Skeletal muscle satellite cell (primary cell): ENCODE measurements at regions not wholly inside any gene's neighbourhood (a gene's known extent, or its start where the extent isn't known, plus 50 kb on each side); places are given as distances from the start of the nearest gene placed in this dataset.
"Not testable (repeated sequence)": the region's sequence is repeated elsewhere in the genome, so short reads cannot be mapped to it uniquely, and the experiment has no call there.

Source experiments
- H3K27me3 ChIP-seq: 2 replicates; pipeline ENCODE4 v1.7.0; 2013; ENCODE audit warnings: low read length; ENCODE audit not compliant: control insufficient read depth, insufficient read depth
- H3K36me3 ChIP-seq: 2 replicates; pipeline ENCODE4 v1.7.0; 2013; ENCODE audit warnings: mild to moderate bottlenecking, control low read depth, low read length; ENCODE audit not compliant: insufficient read depth
- H3K4me1 ChIP-seq: 2 replicates; pipeline ENCODE4 v1.7.0; 2013; ENCODE audit warnings: low read length; ENCODE audit not compliant: control insufficient read depth, insufficient read depth
- H3K4me2 ChIP-seq: 2 replicates; pipeline ENCODE4 v1.7.0; 2013; ENCODE audit warnings: mild to moderate bottlenecking, low read length
- H3K4me3 ChIP-seq: 2 replicates; pipeline ENCODE4 v1.7.0; 2013; ENCODE audit warnings: low read length
- H3K9ac ChIP-seq: 2 replicates; pipeline ENCODE4 v1.7.0; 2013; ENCODE audit warnings: mild to moderate bottlenecking, low read depth, low read length, moderate library complexity
- H3K9me3 ChIP-seq: replicated peaks from 2 replicates; pipeline ENCODE4 v1.7.0; 2013; ENCODE audit warnings: mild to moderate bottlenecking, control low read depth, low read length

- Histone ChIP-seq H3K9me3 (no peaks in the 10 kb centered on the region), H3K27me3 (no peaks in the 10 kb centered on the region), H3K4me3 (no peak overlapping the region), H3K4me1 (no peaks in the 10 kb centered on the region), H3K9ac (no peak overlapping the region), H3K4me2 (no peak overlapping the region), H3K36me3 (no peaks in the 10 kb centered on the region)
Measured at GRCh38 chr6:119671105-119671504, 321.5 kb upstream of the MAN1A1 start.

GRCh38 chr6:119669221-119669620 is 319.7 kb upstream of the MAN1A1 start:
- no peaks in the 10 kb centered on the region for H3K9me3 ChIP-seq
- H3K4me2 ChIP-seq = no peak overlapping the region
- no peaks in the 10 kb centered on the region for H3K4me1 ChIP-seq
- no peak overlapping the region for H3K9ac ChIP-seq
- H3K4me3 ChIP-seq = no peak overlapping the region
- no peaks in the 10 kb centered on the region for H3K36me3 ChIP-seq
- H3K27me3 ChIP-seq = no peaks in the 10 kb centered on the region

GRCh38 chr6:119665432-119665831 is 315.9 kb upstream of the MAN1A1 start:
- H3K9me3 ChIP-seq, H3K4me2 ChIP-seq, H3K27me3 ChIP-seq, H3K4me3 ChIP-seq, H3K4me1 ChIP-seq, H3K36me3 ChIP-seq, H3K9ac ChIP-seq: not testable (repeated sequence)

GRCh38 chr6:119661628-119662027 is 312.1 kb upstream of the MAN1A1 start:
- H3K4me3 ChIP-seq = no peak overlapping the region
- H3K36me3 ChIP-seq = no peaks in the 10 kb centered on the region
- H3K4me1 ChIP-seq = no peaks in the 10 kb centered on the region
- H3K4me2 ChIP-seq = no peak overlapping the region
- H3K27me3 ChIP-seq = no peaks in the 10 kb centered on the region
- H3K9ac ChIP-seq = no peak overlapping the region
- no peaks in the 10 kb centered on the region for H3K9me3 ChIP-seq

GRCh38 chr6:119661078-119661477 is 311.5 kb upstream of the MAN1A1 start:
- Histone ChIP-seq H3K4me2 (no peak overlapping the region), H3K27me3 (no peaks in the 10 kb centered on the region), H3K4me3 (no peak overlapping the region), H3K9me3 (no peaks in the 10 kb centered on the region), H3K4me1 (no peaks in the 10 kb centered on the region), H3K9ac (no peak overlapping the region), H3K36me3 (no peaks in the 10 kb centered on the region)

GRCh38 chr6:119658917-119659316 is 309.4 kb upstream of the MAN1A1 start:
- H3K27me3 ChIP-seq = no peaks in the 10 kb centered on the region
- no peaks in the 10 kb centered on the region for H3K4me1 ChIP-seq
- no peak overlapping the region for H3K4me2 ChIP-seq

GRCh38 chr6:119655124-119655523 is 305.6 kb upstream of the MAN1A1 start:
- Histone ChIP-seq H3K4me2 (no peak overlapping the region), H3K9ac (no peak overlapping the region), H3K36me3 (no peaks in the 10 kb centered on the region), H3K27me3 (no peaks in the 10 kb centered on the region), H3K9me3 (no peaks in the 10 kb centered on the region), H3K4me3 (no peak overlapping the region), H3K4me1 (no peaks in the 10 kb centered on the region)

More at GRCh38 chr6:119658917-119659316, 309.4 kb upstream of the MAN1A1 start:
- Histone ChIP-seq H3K4me3 (no peak overlapping the region), H3K36me3 (no peaks in the 10 kb centered on the region), H3K9me3 (no peaks in the 10 kb centered on the region), H3K9ac (no peak overlapping the region)

- no peak overlapping the region for H3K4me2 ChIP-seq
- H3K27me3 ChIP-seq = no peaks in the 10 kb centered on the region
- no peaks in the 10 kb centered on the region for H3K9me3 ChIP-seq
- H3K36me3 ChIP-seq = no peaks in the 10 kb centered on the region
- H3K4me3 ChIP-seq = no peak overlapping the region
- H3K9ac ChIP-seq = no peak overlapping the region
- H3K4me1 ChIP-seq = no peaks in the 10 kb centered on the region
Measured at GRCh38 chr6:119653329-119653728, 303.8 kb upstream of the MAN1A1 start.

GRCh38 chr6:119649531-119649930 is 300.0 kb upstream of the MAN1A1 start:
- no peak overlapping the region for H3K4me2 ChIP-seq
- H3K9ac ChIP-seq = no peak overlapping the region
- peaks cover 9% of the 10 kb centered on the region for H3K4me1 ChIP-seq
- no peaks in the 10 kb centered on the region for H3K36me3 ChIP-seq
- H3K27me3 ChIP-seq = no peaks in the 10 kb centered on the region
- H3K9me3 ChIP-seq = no peaks in the 10 kb centered on the region
- no peak overlapping the region for H3K4me3 ChIP-seq

- Histone ChIP-seq H3K9ac (no peak overlapping the region), H3K27me3 (no peaks in the 10 kb centered on the region), H3K4me2 (peak overlapping the region; percentile 16), H3K4me3 (no peak overlapping the region), H3K9me3 (no peaks in the 10 kb centered on the region), H3K36me3 (no peaks in the 10 kb centered on the region), H3K4me1 (peaks cover 9% of the 10 kb centered on the region)
Measured at GRCh38 chr6:119647309-119647708, 297.7 kb upstream of the MAN1A1 start.

GRCh38 chr6:119643876-119644275 is 294.3 kb upstream of the MAN1A1 start:
- H3K4me3 ChIP-seq = no peak overlapping the region
- H3K4me1 ChIP-seq = peaks cover 9% of the 10 kb centered on the region
- H3K4me2 ChIP-seq = no peak overlapping the region
- H3K9me3 ChIP-seq = no peaks in the 10 kb centered on the region
- no peaks in the 10 kb centered on the region for H3K27me3 ChIP-seq
- no peaks in the 10 kb centered on the region for H3K36me3 ChIP-seq
- no peak overlapping the region for H3K9ac ChIP-seq

- no peaks in the 10 kb centered on the region for H3K36me3 ChIP-seq
- H3K4me2 ChIP-seq = no peak overlapping the region
- H3K9ac ChIP-seq = no peak overlapping the region
- H3K4me3 ChIP-seq = no peak overlapping the region
- H3K4me1 ChIP-seq = no peaks in the 10 kb centered on the region
- no peaks in the 10 kb centered on the region for H3K9me3 ChIP-seq
- H3K27me3 ChIP-seq = no peaks in the 10 kb centered on the region
Measured at GRCh38 chr6:119637768-119638167, 288.2 kb upstream of the MAN1A1 start.
